Neural crest cell (in vitro differentiated cells): ENCODE measurements at regions not wholly inside any gene's neighbourhood (a gene's known extent, or its start where the extent isn't known, plus 50 kb on each side); places are given as distances from the start of the nearest gene placed in this dataset.

ENCODE experiments used
- DNase-seq: peaks from one replicate; pipeline ENCODE4 v3.0.0; 2021; ENCODE audit warnings: low read depth, mixed read lengths, low spot score
- H3K27ac Mint-ChIP-seq: one replicate; pipeline ENCODE4 v1.8.0; 2021; ENCODE audit warnings: mild to moderate bottlenecking, mixed read lengths; ENCODE audit not compliant: unreplicated experiment
- H3K27me3 Mint-ChIP-seq: 2 replicates; pipeline ENCODE4 v1.8.0; 2021; ENCODE audit warnings: low read depth, mild to moderate bottlenecking, mixed read lengths
- H3K36me3 Mint-ChIP-seq: 2 replicates; pipeline ENCODE4 v1.8.0; 2021; ENCODE audit warnings: low read depth, mild to moderate bottlenecking, mixed read lengths
- H3K4me1 Mint-ChIP-seq: 2 replicates; pipeline ENCODE4 v1.8.0; 2021; ENCODE audit warnings: mixed read lengths
- H3K4me3 Mint-ChIP-seq: one replicate; pipeline ENCODE4 v1.8.0; 2021; ENCODE audit warnings: mild to moderate bottlenecking, mixed read lengths
- H3K9me3 Mint-ChIP-seq: 2 replicates; pipeline ENCODE4 v1.8.0; 2021; ENCODE audit warnings: mixed read lengths
- CTCF ChIP-seq: fragments of 200-600 bp; sonication (generic); conservative IDR thresholded peaks from 2 replicates; pipeline ENCODE4 v1.5.0; 2021; ENCODE audit warnings: antibody characterized with exemption, mild to moderate bottlenecking

DNA sequence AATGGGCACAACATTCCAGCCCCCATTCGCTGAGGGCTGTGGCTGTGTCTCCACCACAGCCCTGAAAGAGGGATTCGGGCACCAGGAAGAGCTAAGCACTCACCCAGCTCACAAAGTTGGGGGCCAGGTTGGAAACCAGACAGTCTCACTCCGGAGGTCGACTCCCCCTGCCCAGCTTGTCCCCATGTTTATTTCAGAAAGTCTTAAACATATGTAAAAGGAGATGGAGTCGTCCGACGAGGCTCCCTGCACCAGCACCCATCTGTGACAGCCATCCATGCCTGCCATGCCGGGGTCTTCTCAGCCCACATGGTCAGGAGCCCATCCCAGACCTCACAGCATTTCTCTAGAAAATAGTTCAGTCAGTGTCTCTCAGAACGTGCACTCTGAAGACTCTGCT, 63.6 kb upstream of the STX16 start:
- Mint-ChIP-seq H3K27me3 (peaks cover 12% of the 10 kb centered on the region), H3K4me3 (no peak overlapping the region), H3K36me3 (no peaks in the 10 kb centered on the region), H3K9me3 (no peaks in the 10 kb centered on the region), H3K27ac (no peak overlapping the region), H3K4me1 (peaks cover 10% of the 10 kb centered on the region)
- TF ChIP-seq CTCF, result no peak
- no peak for DNase-seq

- Mint-ChIP-seq H3K27ac (no peak overlapping the region), H3K27me3 (peaks cover 6% of the 10 kb centered on the region), H3K9me3 (no peaks in the 10 kb centered on the region), H3K4me3 (no peak overlapping the region), H3K36me3 (no peaks in the 10 kb centered on the region), H3K4me1 (peaks cover 10% of the 10 kb centered on the region)
- DNase-seq, result no peak
- TF ChIP-seq CTCF, result no peak
Observed at GRCh38 chr20:58586565-58587093, 64.5 kb upstream of the STX16 start.

GRCh38 chr20:58585753-58586540, 65.1 kb upstream of the STX16 start:
- Mint-ChIP-seq H3K9me3 (no peaks in the 10 kb centered on the region), H3K4me1 (peaks cover 10% of the 10 kb centered on the region), H3K27me3 (peaks cover 3% of the 10 kb centered on the region), H3K4me3 (no peak overlapping the region), H3K27ac (no peak overlapping the region), H3K36me3 (no peaks in the 10 kb centered on the region)
- DNase-seq, result no peak
- TF ChIP-seq CTCF, result no peak

GRCh38 chr20:58584881-58585752, 66.0 kb upstream of the STX16 start:
- H3K27ac Mint-ChIP-seq, result peak overlapping the region; percentile 87
- H3K4me3 Mint-ChIP-seq, result no peak overlapping the region
- DNase-seq, result no peak
- H3K4me1 Mint-ChIP-seq, result peaks cover 8% of the 10 kb centered on the region
- peaks cover 3% of the 10 kb centered on the region for H3K27me3 Mint-ChIP-seq
- H3K9me3 Mint-ChIP-seq, result no peaks in the 10 kb centered on the region
- H3K36me3 Mint-ChIP-seq, result no peaks in the 10 kb centered on the region
- no peak for TF ChIP-seq CTCF

- DNase-seq, result no peak
- Mint-ChIP-seq H3K27me3 (peaks cover 3% of the 10 kb centered on the region), H3K4me1 (peaks cover 3% of the 10 kb centered on the region), H3K36me3 (no peaks in the 10 kb centered on the region), H3K27ac (no peak overlapping the region), H3K9me3 (no peaks in the 10 kb centered on the region), H3K4me3 (no peak overlapping the region)
- TF ChIP-seq CTCF, result no peak
Observed at GRCh38 chr20:58584051-58584824, 66.8 kb upstream of the STX16 start.
